ENCODE measurements at regions not wholly inside any gene's neighbourhood (a gene's known extent, or its start where the extent isn't known, plus 50 kb on each side); places are given as distances from the start of the nearest gene placed in this dataset.

DNA sequence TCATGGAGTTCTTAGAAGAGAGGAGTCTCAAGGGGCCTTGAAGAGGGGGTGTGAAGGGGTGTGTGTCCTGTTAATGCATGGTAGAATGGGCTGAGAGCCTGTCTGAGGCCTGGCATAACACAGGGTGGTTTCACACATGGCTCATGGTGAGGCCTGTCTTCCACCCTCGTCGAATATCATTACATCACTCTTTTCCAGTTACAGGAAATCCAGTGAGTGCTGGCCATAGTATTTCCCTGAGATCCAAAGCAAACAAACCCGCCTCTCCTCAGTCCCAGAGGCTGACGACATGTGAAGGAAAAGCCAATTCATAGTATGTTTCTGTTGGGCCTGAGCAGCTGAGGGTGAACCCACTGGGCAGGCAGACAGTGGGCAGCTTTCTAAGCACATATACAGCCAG is 159.4 kb upstream of the NR3C1 start (continued):
- TF ChIP-seq, protein P1, sequence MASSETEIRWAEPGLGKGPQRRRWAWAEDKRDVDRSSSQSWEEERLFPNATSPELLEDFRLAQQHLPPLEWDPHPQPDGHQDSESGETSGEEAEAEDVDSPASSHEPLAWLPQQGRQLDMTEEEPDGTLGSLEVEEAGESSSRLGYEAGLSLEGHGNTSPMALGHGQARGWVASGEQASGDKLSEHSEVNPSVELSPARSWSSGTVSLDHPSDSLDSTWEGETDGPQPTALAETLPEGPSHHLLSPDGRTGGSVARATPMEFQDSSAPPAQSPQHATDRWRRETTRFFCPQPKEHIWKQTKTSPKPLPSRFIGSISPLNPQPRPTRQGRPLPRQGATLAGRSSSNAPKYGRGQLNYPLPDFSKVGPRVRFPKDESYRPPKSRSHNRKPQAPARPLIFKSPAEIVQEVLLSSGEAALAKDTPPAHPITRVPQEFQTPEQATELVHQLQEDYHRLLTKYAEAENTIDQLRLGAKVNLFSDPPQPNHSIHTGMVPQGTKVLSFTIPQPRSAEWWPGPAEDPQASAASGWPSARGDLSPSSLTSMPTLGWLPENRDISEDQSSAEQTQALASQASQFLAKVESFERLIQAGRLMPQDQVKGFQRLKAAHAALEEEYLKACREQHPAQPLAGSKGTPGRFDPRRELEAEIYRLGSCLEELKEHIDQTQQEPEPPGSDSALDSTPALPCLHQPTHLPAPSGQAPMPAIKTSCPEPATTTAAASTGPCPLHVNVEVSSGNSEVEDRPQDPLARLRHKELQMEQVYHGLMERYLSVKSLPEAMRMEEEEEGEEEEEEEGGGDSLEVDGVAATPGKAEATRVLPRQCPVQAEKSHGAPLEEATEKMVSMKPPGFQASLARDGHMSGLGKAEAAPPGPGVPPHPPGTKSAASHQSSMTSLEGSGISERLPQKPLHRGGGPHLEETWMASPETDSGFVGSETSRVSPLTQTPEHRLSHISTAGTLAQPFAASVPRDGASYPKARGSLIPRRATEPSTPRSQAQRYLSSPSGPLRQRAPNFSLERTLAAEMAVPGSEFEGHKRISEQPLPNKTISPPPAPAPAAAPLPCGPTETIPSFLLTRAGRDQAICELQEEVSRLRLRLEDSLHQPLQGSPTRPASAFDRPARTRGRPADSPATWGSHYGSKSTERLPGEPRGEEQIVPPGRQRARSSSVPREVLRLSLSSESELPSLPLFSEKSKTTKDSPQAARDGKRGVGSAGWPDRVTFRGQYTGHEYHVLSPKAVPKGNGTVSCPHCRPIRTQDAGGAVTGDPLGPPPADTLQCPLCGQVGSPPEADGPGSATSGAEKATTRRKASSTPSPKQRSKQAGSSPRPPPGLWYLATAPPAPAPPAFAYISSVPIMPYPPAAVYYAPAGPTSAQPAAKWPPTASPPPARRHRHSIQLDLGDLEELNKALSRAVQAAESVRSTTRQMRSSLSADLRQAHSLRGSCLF (CRISPR knock-in tag; IDR thresholded peaks at IDR 0.05; ENCODE audit: borderline replicate concordance): no peak
- TF ChIP-seq MED1 (CRISPR knock-in tag; IDR thresholded peaks at IDR 0.05) (peak; percentile 83), FOXA1 (IDR thresholded peaks at IDR 0.05) (no peak), FOXA1 (CRISPR knock-in tag; IDR thresholded peaks at IDR 0.05) (peak; percentile 66), ZFX (CRISPR knock-in tag; IDR thresholded peaks at IDR 0.05; ENCODE audit: low read depth) (peak; percentile 54), DNMT3B (CRISPR knock-in tag; conservative IDR thresholded peaks at IDR 0.05) (no peak), SP5 (CRISPR knock-in tag; IDR thresholded peaks at IDR 0.05; ENCODE audit: borderline replicate concordance, low read depth) (0 out of 2 replicates have a peak, but pooled peaks have one; percentile 27), EZH2 (conservative IDR thresholded peaks at IDR 0.05; ENCODE audit: low read depth, low read length) (no peak), ZBTB21 (CRISPR knock-in tag; IDR thresholded peaks at IDR 0.05) (peak; percentile 49), BCL6 (CRISPR knock-in tag; IDR thresholded peaks at IDR 0.05) (peak; percentile 70), ZNF354B (CRISPR knock-in tag; IDR thresholded peaks at IDR 0.05) (no peak), ELF3 (CRISPR knock-in tag; IDR thresholded peaks at IDR 0.05) (peak; percentile 82)
- TF ChIP-seq, protein P2, sequence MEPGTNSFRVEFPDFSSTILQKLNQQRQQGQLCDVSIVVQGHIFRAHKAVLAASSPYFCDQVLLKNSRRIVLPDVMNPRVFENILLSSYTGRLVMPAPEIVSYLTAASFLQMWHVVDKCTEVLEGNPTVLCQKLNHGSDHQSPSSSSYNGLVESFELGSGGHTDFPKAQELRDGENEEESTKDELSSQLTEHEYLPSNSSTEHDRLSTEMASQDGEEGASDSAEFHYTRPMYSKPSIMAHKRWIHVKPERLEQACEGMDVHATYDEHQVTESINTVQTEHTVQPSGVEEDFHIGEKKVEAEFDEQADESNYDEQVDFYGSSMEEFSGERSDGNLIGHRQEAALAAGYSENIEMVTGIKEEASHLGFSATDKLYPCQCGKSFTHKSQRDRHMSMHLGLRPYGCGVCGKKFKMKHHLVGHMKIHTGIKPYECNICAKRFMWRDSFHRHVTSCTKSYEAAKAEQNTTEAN (CRISPR knock-in tag; conservative IDR thresholded peaks at IDR 0.05): peak; percentile 46; the same call in 1 of the 2 replicates
- TF ChIP-seq, protein P3, sequence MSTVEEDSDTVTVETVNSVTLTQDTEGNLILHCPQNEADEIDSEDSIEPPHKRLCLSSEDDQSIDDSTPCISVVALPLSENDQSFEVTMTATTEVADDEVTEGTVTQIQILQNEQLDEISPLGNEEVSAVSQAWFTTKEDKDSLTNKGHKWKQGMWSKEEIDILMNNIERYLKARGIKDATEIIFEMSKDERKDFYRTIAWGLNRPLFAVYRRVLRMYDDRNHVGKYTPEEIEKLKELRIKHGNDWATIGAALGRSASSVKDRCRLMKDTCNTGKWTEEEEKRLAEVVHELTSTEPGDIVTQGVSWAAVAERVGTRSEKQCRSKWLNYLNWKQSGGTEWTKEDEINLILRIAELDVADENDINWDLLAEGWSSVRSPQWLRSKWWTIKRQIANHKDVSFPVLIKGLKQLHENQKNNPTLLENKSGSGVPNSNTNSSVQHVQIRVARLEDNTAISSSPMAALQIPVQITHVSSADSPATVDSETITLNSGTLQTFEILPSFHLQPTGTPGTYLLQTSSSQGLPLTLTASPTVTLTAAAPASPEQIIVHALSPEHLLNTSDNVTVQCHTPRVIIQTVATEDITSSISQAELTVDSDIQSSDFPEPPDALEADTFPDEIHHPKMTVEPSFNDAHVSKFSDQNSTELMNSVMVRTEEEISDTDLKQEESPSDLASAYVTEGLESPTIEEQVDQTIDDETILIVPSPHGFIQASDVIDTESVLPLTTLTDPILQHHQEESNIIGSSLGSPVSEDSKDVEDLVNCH (CRISPR knock-in tag; IDR thresholded peaks at IDR 0.05): no peak
- TF ChIP-seq, protein P4, sequence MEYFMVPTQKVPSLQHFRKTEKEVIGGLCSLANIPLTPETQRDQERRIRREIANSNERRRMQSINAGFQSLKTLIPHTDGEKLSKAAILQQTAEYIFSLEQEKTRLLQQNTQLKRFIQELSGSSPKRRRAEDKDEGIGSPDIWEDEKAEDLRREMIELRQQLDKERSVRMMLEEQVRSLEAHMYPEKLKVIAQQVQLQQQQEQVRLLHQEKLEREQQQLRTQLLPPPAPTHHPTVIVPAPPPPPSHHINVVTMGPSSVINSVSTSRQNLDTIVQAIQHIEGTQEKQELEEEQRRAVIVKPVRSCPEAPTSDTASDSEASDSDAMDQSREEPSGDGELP (IDR thresholded peaks at IDR 0.05; ENCODE audit: borderline replicate concordance, low read depth): peak; percentile 47; the same call in 1 of the 2 replicates
- TF ChIP-seq, protein P5, sequence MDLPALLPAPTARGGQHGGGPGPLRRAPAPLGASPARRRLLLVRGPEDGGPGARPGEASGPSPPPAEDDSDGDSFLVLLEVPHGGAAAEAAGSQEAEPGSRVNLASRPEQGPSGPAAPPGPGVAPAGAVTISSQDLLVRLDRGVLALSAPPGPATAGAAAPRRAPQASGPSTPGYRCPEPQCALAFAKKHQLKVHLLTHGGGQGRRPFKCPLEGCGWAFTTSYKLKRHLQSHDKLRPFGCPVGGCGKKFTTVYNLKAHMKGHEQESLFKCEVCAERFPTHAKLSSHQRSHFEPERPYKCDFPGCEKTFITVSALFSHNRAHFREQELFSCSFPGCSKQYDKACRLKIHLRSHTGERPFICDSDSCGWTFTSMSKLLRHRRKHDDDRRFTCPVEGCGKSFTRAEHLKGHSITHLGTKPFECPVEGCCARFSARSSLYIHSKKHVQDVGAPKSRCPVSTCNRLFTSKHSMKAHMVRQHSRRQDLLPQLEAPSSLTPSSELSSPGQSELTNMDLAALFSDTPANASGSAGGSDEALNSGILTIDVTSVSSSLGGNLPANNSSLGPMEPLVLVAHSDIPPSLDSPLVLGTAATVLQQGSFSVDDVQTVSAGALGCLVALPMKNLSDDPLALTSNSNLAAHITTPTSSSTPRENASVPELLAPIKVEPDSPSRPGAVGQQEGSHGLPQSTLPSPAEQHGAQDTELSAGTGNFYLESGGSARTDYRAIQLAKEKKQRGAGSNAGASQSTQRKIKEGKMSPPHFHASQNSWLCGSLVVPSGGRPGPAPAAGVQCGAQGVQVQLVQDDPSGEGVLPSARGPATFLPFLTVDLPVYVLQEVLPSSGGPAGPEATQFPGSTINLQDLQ (CRISPR knock-in tag; IDR thresholded peaks at IDR 0.05): no peak

All from HepG2 (cell line).